NK-92 treated with Interleukin-12 subunit alpha and Interleukin-12 subunit beta, amount 100 ng/mL, for 24 hours (cell line): ENCODE measurements at regions not wholly inside any gene's neighbourhood (a gene's known extent, or its start where the extent isn't known, plus 50 kb on each side); places are given as distances from the start of the nearest gene placed in this dataset.
"Not testable (repeated sequence)": the region's sequence is repeated elsewhere in the genome, so short reads cannot be mapped to it uniquely, and the experiment has no call there.

Source experiments
- DNase-seq: peaks from one replicate; lab custom pipeline; 2025; lab: John Stamatoyannopoulos, UW

- no peak for DNase-seq
These were observed 1003.0 kb upstream of the NCAM2 start for GRCh38 chr21:19995253-19995652.

GRCh38 chr21:19998453-19998852 is 999.8 kb upstream of the NCAM2 start:
- DNase-seq, result no peak

- DNase-seq, result no peak
These were observed 998.6 kb upstream of the NCAM2 start for GRCh38 chr21:19999369-20000272.

GRCh38 chr21:20004367-20004766 is 993.8 kb upstream of the NCAM2 start:
- no peak for DNase-seq

GRCh38 chr21:20010691-20011200 is 987.5 kb upstream of the NCAM2 start:
- no peak for DNase-seq

- no peak for DNase-seq
These were observed 984.4 kb upstream of the NCAM2 start for GRCh38 chr21:20013851-20014250.

GRCh38 chr21:20016435-20017005 is 981.7 kb upstream of the NCAM2 start:
- no peak for DNase-seq

GRCh38 chr21:20020026-20020425 is 978.2 kb upstream of the NCAM2 start:
- DNase-seq, result no peak

- DNase-seq, result no peak
These were observed 975.0 kb upstream of the NCAM2 start for GRCh38 chr21:20023193-20023592.

- DNase-seq, result no peak
These were observed 973.5 kb upstream of the NCAM2 start for GRCh38 chr21:20024741-20025140.

GRCh38 chr21:20026543-20026942 is 971.7 kb upstream of the NCAM2 start:
- DNase-seq, result no peak

- no peak for DNase-seq
These were observed 967.8 kb upstream of the NCAM2 start for GRCh38 chr21:20030390-20030789.

GRCh38 chr21:20031807-20032206 is 966.4 kb upstream of the NCAM2 start:
- DNase-seq, result no peak

- DNase-seq, result no peak
These were observed 957.4 kb upstream of the NCAM2 start for GRCh38 chr21:20040768-20041167.

- no peak for DNase-seq
These were observed 953.0 kb upstream of the NCAM2 start for GRCh38 chr21:20045197-20045596.

GRCh38 chr21:20048130-20048837 is 949.9 kb upstream of the NCAM2 start:
- DNase-seq, result not testable (repeated sequence)

GRCh38 chr21:20083336-20083735 is 914.9 kb upstream of the NCAM2 start:
- no peak for DNase-seq

- no peak for DNase-seq
These were observed 914.3 kb upstream of the NCAM2 start for GRCh38 chr21:20083925-20084324.

GRCh38 chr21:20086508-20086907 is 911.7 kb upstream of the NCAM2 start:
- DNase-seq, result no peak

- DNase-seq, result no peak
These were observed 891.8 kb upstream of the NCAM2 start for GRCh38 chr21:20106368-20106767.

- no peak for DNase-seq
These were observed 890.2 kb upstream of the NCAM2 start for GRCh38 chr21:20108016-20108415.

GRCh38 chr21:20108976-20109540 is 889.2 kb upstream of the NCAM2 start:
- DNase-seq, result no peak
